Spleen (tissue), 11 donors: ENCODE measurements at regions not wholly inside any gene's neighbourhood (a gene's known extent, or its start where the extent isn't known, plus 50 kb on each side); places are given as distances from the start of the nearest gene placed in this dataset.

Experiments
- DNase-seq: peaks from one replicate; pipeline ENCODE4 v3.0.0-alpha.2; 2020
- H3K27ac ChIP-seq, 8 donors: fragments of 200-600 bp; sonication (generic) in 7 of 8; 1 replicate in 4 of 8; 2 replicates in 4 of 8; pipeline versions ENCODE4 v1.5.0 to v1.8.0; 2016 to 2021; ENCODE audit warnings: inconsistent platforms in 4 of 8, mild to moderate bottlenecking in 4 of 8, moderate library complexity in 1 of 8
- H3K27me3 ChIP-seq, 7 donors: fragments of 200-600 bp; sonication (generic) in 6 of 7; replicated peaks in 1 of 7; 1 replicate in 4 of 7; 2 replicates in 3 of 7; pipeline versions ENCODE4 v1.5.0 to v1.8.0; 2016 to 2021; ENCODE audit warnings: inconsistent platforms in 3 of 7, mild to moderate bottlenecking in 1 of 7
- H3K36me3 ChIP-seq, 6 donors: fragments of 200-600 bp; sonication (generic) in 5 of 6; 1 replicate in 4 of 6; 2 replicates in 2 of 6; pipeline versions ENCODE4 v1.5.0 to v1.8.0; 2016 to 2021; ENCODE audit warnings: inconsistent platforms in 2 of 6
- H3K4me1 ChIP-seq, 6 donors: fragments of 200-600 bp; sonication (generic) in 5 of 6; 1 replicate in 3 of 6; 2 replicates in 3 of 6; pipeline versions ENCODE4 v1.5.0 to v1.8.0; 2016 to 2021; ENCODE audit warnings: inconsistent platforms in 3 of 6
- H3K4me3 ChIP-seq, 8 donors: fragments of 200-600 bp; sonication (generic) in 7 of 8; 1 replicate in 4 of 8; 2 replicates in 4 of 8; pipeline versions ENCODE4 v1.5.0 to v1.8.0; 2016 to 2021; ENCODE audit warnings: inconsistent platforms in 4 of 8, mild to moderate bottlenecking in 4 of 8, moderate library complexity in 2 of 8
- H3K9me3 ChIP-seq, 8 donors: fragments of 200-600 bp; sonication (generic) in 7 of 8; 1 replicate in 4 of 8; 2 replicates in 4 of 8; pipeline versions ENCODE4 v1.5.0 to v1.8.0; 2016 to 2021; ENCODE audit warnings: inconsistent platforms in 4 of 8
- CTCF ChIP-seq, 11 experiments: fragments of 200-600 bp in 7 of 11; fragments of 450-650 bp in 4 of 11; sonication (generic) in 4 of 11; IDR thresholded peaks in 8 of 11; conservative IDR thresholded peaks in 3 of 11; 1 replicate in 7 of 11; 2 replicates in 4 of 11; pipeline versions ENCODE4 v1.4.0 to v1.8.0; 2016 to 2021; ENCODE audit warnings: antibody characterized with exemption in 11 of 11, inconsistent platforms in 4 of 11, mild to moderate bottlenecking in 1 of 11
- POLR2A ChIP-seq, 3 donors: fragments of 450-650 bp; IDR thresholded peaks; one replicate each; pipeline ENCODE4 v1.5.1; 2017; ENCODE audit warnings: antibody characterized with exemption in 3 of 3, mild to moderate bottlenecking in 1 of 3
- POLR2AphosphoS5 ChIP-seq, 3 donors: sonication (generic); formaldehyde crosslinking; IDR thresholded peaks; one replicate each; pipeline ENCODE4 v1.5.1; 2017; ENCODE audit warnings: antibody characterized with exemption in 3 of 3
- WGBS, 5 donors: extraction: QIAGEN DNeasy Blood & Tissue Kit in 3 of 5; methylation state at CpG; one replicate each; pipeline versions ENCODE4 v1.1.5 to v1.1.7; 2013 to 2018; 5-methylcytosine and 5-hydroxymethylcytosine counted together
- intact Hi-C: fragments of 100-400 bp; cut with DNase I; formaldehyde crosslinking; loops from one replicate; pipeline ENCODE4 v1.15.0; 2023; ENCODE audit warnings: low total_unique reads
- donor health status: healthy with polysubstance abuse.
- donor health status: DM: no; HTN: no; CAD: no; lungs with moderate emphysema.
- donor health status: DM: no; HTN: no; CAD: no.
- donor health status: Bipolar disorder and iron deficiency.
- donor health status: healthy.
- donor health status: DM: no; HTN: no; CAD: no.
- donor health status: DM: yes; HTN: yes; CAD: no.

DNA sequence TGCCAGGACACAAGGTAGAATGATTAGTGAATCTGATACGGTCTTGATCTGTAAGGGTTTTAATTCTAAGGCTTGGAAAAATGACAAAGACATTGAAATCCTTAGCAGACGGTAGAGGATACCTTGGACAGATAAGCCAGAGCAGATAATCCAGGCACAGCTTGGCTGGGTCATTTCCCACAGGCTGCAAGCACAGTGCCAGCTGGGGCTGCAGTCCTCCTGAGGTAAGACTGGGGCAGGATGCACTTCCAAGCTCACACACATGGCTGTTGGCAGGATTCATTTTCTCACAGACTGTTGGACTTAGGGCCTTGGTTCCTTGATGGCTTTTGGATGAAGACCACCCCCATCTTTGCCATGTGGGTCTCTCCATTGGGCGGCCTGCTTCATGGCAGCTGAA lies 63.2 kb upstream of the BMPER start:
- Histone ChIP-seq H3K9me3 (peaks cover 0 to 3% (median 0%) of the 10 kb centered on the region in 8 donors), H3K4me1 (no peaks in the 10 kb centered on the region), H3K36me3 (no peaks in the 10 kb centered on the region), H3K4me3 (no peak overlapping the region), H3K27me3 (no peaks in the 10 kb centered on the region), H3K27ac (no peak overlapping the region)
- DNase-seq: no peak
- 85 to 95% (median 91%) methylated on average over 3 of the region's 3 CpGs for WGBS, 5 donors
- no peak for TF ChIP-seq POLR2AphosphoS5 (IDR thresholded peaks at IDR 0.05)
- TF ChIP-seq CTCF (IDR thresholded peaks at IDR 0.05 in 8 of 11, conservative IDR thresholded peaks at IDR 0.05 in 3 of 11): no peak
- TF ChIP-seq POLR2A (IDR thresholded peaks at IDR 0.05): no peak
- intact Hi-C loops: no loop called here

DNA sequence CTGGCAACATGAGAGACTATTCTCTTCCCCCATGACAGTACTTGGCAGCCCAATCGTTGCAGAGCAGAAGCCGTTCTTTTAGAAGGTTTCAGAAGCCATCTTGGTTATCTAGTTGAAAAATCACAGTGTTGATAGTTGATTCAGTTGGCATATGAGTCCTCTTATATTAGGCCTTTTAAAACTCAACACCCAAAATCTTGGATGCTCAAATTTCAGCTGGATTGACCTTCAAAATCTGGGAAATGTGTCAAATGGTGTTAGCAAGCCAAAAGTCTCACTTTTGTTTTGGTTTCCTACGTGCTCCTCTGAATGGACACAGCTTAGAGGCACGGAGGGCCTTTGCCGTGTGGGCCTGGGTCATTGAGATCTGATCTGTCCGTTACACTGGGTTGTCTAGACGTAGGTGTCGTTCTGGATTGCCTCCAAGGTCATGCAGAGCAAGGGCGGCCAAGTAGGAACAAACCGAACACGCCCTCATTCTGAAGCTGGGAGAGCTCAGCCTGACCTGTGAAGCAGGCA lies 59.3 kb upstream of the BMPER start:
- Histone ChIP-seq H3K36me3 (no peaks in the 10 kb centered on the region), H3K9me3 (no peaks in the 10 kb centered on the region), H3K27ac (no peak overlapping the region), H3K4me3 (no peak overlapping the region), H3K4me1 (no peaks in the 10 kb centered on the region), H3K27me3 (no peaks in the 10 kb centered on the region)
- WGBS, 5 donors: 70 to 79% (median 71%) methylated on average over 11 of the region's 11 CpGs
- no peak for TF ChIP-seq POLR2A (IDR thresholded peaks at IDR 0.05)
- DNase-seq: no peak
- intact Hi-C loops: no loop called here

GRCh38 chr7:33849004-33849403 lies 56.3 kb upstream of the BMPER start:
- Histone ChIP-seq H3K36me3 (no peaks in the 10 kb centered on the region), H3K4me1 (no peaks in the 10 kb centered on the region), H3K9me3 (no peaks in the 10 kb centered on the region), H3K27ac (no peak overlapping the region), H3K27me3 (no peaks in the 10 kb centered on the region), H3K4me3 (no peak overlapping the region)
- no peak for DNase-seq
- TF ChIP-seq POLR2A (IDR thresholded peaks at IDR 0.05): no peak
- no peak for TF ChIP-seq CTCF (IDR thresholded peaks at IDR 0.05 in 8 of 11, conservative IDR thresholded peaks at IDR 0.05 in 3 of 11)
- TF ChIP-seq POLR2AphosphoS5 (IDR thresholded peaks at IDR 0.05): no peak
- intact Hi-C loops: no loop called here
- 85 to 96% (median 90%) methylated on average over 2 of the region's 2 CpGs for WGBS, 5 donors

- H3K4me1 ChIP-seq: no peaks in the 10 kb centered on the region
- TF ChIP-seq POLR2A (IDR thresholded peaks at IDR 0.05) (no peak), CTCF (IDR thresholded peaks at IDR 0.05 in 8 of 11, conservative IDR thresholded peaks at IDR 0.05 in 3 of 11) (no peak), POLR2AphosphoS5 (IDR thresholded peaks at IDR 0.05) (no peak)
- H3K4me3 ChIP-seq: no peak overlapping the region
- no peaks in the 10 kb centered on the region for H3K9me3 ChIP-seq
- H3K27me3 ChIP-seq: no peaks in the 10 kb centered on the region
- WGBS, 5 donors: 54 to 81% (median 69%) methylated on average over 3 of the region's 3 CpGs
- H3K36me3 ChIP-seq: no peaks in the 10 kb centered on the region
- intact Hi-C loops: no loop called here
- no peak overlapping the region for H3K27ac ChIP-seq
- no peak for DNase-seq
These were observed 55.3 kb upstream of the BMPER start for GRCh38 chr7:33849971-33850559.
